ENCODE measurements at regions not wholly inside any gene's neighbourhood (a gene's known extent, or its start where the extent isn't known, plus 50 kb on each side); places are given as distances from the start of the nearest gene placed in this dataset.

DNA sequence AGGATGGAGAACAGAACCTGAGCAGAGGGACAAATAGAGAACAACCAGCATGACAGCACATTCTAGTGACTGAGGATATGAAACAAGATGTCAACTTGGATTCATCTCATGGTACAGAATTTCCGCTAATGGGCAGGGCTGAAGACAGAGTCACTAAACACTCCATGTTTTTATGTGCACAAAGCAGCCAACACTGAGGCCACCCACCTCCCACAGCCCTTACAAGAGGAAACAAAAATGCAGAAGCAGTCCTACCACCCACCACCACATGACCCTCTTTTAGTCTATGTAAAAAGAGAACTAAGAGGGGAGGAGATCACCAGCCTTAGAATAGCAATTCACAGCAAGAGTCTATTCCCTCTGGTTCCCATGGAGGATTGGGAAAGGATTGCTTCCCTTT lies 131.4 kb upstream of the UBE2E2 start:
- no peak overlapping the region for H3K27ac ChIP-seq
- no peaks in the 10 kb centered on the region for H3K9me3 ChIP-seq
- in situ Hi-C loops (cut with MboI; ENCODE audit: low pct_ligation_motif_present in 1 of 4, low pct_unique_long_range_greater_than_20kb in 1 of 4, low sequenced_read_pairs in 3 of 4) (no loop called here), intact Hi-C loops (cut with DNase I; ENCODE audit: low total_unique reads) (no loop called here)
- WGBS, 2 donors (ENCODE audit: low coverage in 1 of 2): 86% methylated on average over 1 of the region's 1 CpG; no CpG with 5 or more reads in 1 of the 2 donors
- H3K27me3 ChIP-seq: no peaks in the 10 kb centered on the region
- H3K36me3 ChIP-seq: no peaks in the 10 kb centered on the region
- TF ChIP-seq, protein P1, sequence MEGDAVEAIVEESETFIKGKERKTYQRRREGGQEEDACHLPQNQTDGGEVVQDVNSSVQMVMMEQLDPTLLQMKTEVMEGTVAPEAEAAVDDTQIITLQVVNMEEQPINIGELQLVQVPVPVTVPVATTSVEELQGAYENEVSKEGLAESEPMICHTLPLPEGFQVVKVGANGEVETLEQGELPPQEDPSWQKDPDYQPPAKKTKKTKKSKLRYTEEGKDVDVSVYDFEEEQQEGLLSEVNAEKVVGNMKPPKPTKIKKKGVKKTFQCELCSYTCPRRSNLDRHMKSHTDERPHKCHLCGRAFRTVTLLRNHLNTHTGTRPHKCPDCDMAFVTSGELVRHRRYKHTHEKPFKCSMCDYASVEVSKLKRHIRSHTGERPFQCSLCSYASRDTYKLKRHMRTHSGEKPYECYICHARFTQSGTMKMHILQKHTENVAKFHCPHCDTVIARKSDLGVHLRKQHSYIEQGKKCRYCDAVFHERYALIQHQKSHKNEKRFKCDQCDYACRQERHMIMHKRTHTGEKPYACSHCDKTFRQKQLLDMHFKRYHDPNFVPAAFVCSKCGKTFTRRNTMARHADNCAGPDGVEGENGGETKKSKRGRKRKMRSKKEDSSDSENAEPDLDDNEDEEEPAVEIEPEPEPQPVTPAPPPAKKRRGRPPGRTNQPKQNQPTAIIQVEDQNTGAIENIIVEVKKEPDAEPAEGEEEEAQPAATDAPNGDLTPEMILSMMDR (IDR thresholded peaks at IDR 0.05): no peak
- no peak for TF ChIP-seq POLR2AphosphoS5 (IDR thresholded peaks at IDR 0.05)
- no peak for TF ChIP-seq POLR2A (IDR thresholded peaks at IDR 0.05)
- no peak for TF ChIP-seq EP300 (IDR thresholded peaks at IDR 0.05; ENCODE audit: low read depth)
- H3K4me1 ChIP-seq: peaks cover 0 to 7% (median 0%) of the 10 kb centered on the region in 4 donors
- H3K4me3 ChIP-seq: no peak overlapping the region
- DNase-seq: peak; percentile 14

DNA sequence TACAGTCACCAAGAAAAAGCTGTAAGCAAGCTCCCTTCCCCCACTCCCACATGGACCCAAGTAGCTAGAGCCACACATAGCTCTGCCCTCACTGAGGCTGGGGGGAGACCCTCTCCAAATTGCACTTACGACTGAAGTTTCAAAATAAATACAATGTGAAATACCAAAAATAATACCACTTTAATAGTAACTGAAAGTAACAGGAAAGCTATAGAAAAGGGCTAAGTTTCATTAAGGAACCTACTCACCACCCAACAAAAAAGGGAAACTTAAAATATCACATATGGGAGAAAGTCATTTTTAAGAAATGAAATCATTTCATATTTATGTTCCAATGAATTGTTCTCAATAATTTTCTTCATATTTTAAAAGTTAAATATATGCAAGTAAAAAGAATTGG lies 130.4 kb upstream of the UBE2E2 start:
- TF ChIP-seq POLR2A (IDR thresholded peaks at IDR 0.05) (no peak), POLR2AphosphoS5 (IDR thresholded peaks at IDR 0.05) (no peak), EP300 (IDR thresholded peaks at IDR 0.05; ENCODE audit: low read depth) (no peak)
- TF ChIP-seq, protein P1 (IDR thresholded peaks at IDR 0.05): no peak
- DNase-seq: no peak
- Histone ChIP-seq H3K4me1 (peaks cover 0 to 7% (median 0%) of the 10 kb centered on the region in 4 donors), H3K36me3 (no peaks in the 10 kb centered on the region), H3K4me3 (no peak overlapping the region), H3K27me3 (no peaks in the 10 kb centered on the region), H3K27ac (no peak overlapping the region), H3K9me3 (no peaks in the 10 kb centered on the region)
- in situ Hi-C loops (cut with MboI; ENCODE audit: low pct_ligation_motif_present in 1 of 4, low pct_unique_long_range_greater_than_20kb in 1 of 4, low sequenced_read_pairs in 3 of 4): no loop called here
- intact Hi-C loops (cut with DNase I; ENCODE audit: low total_unique reads): no loop called here
- 78 to 89% methylated on average over 1 of the region's 1 CpG for WGBS, 2 donors (ENCODE audit: low coverage in 1 of 2)

DNA sequence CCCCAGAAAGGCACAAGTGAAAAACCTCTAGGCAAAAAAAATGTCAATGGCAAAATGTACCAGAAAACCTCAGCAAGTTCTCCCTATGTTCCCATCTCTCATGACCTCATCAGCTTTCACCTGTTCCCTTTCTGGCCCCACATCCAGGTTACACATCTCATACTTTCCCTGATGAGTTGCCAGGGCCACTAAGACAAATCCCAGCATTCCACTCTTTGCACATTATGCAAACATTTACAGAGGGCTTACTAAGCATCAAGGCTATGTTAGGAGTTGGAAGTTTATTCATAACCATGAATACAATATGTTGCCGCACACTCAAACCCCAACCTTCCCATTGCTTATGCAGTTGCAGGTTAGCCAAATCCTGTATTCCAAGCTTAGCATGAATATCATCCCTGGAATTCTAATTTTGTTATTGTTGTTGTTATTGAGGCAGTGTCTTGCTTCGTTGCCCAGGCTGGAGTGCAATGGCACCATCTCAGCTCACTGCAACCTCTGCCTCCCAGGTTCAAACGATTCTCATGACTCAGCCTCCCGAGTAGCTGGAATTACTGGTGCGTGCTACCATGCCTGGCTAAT lies 129.3 kb upstream of the UBE2E2 start:
- 77% methylated on average over 5 of the region's 5 CpGs; no CpG with 5 or more reads in 1 of the 2 donors for WGBS, 2 donors (ENCODE audit: low coverage in 1 of 2)
- intact Hi-C loops (cut with DNase I; ENCODE audit: low total_unique reads): no loop called here
- TF ChIP-seq POLR2AphosphoS5 (IDR thresholded peaks at IDR 0.05) (no peak), POLR2A (IDR thresholded peaks at IDR 0.05) (no peak), EP300 (IDR thresholded peaks at IDR 0.05; ENCODE audit: low read depth) (no peak)
- TF ChIP-seq, protein P1 (IDR thresholded peaks at IDR 0.05): no peak

DNA sequence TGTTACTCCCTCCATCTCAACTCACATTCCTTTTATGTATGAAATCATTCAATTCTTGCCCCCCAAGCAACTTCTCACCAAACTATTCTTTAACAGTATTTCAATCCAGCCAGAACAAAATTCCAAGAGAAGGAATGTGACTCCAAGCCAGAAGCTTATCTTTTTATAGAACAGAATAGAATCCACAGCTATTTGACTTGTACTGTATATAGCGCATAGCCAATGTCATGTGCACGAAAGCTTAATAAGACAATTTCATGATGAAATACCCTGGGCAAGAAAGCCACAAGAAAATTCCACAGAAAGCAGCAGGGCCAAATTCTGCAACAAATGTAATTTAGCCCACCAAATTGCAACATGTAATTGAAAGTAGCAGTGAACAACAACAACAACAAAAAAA lies 127.6 kb upstream of the UBE2E2 start:
- Histone ChIP-seq H3K4me3 (no peak overlapping the region), H3K4me1 (peaks cover 0 to 10% (median 1%) of the 10 kb centered on the region in 4 donors), H3K36me3 (no peaks in the 10 kb centered on the region), H3K27ac (no peak overlapping the region), H3K27me3 (no peaks in the 10 kb centered on the region), H3K9me3 (no peaks in the 10 kb centered on the region)
- in situ Hi-C loops (cut with MboI; ENCODE audit: low pct_ligation_motif_present in 1 of 4, low pct_unique_long_range_greater_than_20kb in 1 of 4, low sequenced_read_pairs in 3 of 4): no loop called here
- WGBS, 2 donors (ENCODE audit: low coverage in 1 of 2): 66 to 71% methylated on average over 2 of the region's 2 CpGs
- intact Hi-C loops (cut with DNase I; ENCODE audit: low total_unique reads): no loop called here
- TF ChIP-seq, protein P1 (IDR thresholded peaks at IDR 0.05): no peak
- no peak for TF ChIP-seq EP300 (IDR thresholded peaks at IDR 0.05; ENCODE audit: low read depth)
- no peak for TF ChIP-seq POLR2A (IDR thresholded peaks at IDR 0.05)
- no peak for TF ChIP-seq POLR2AphosphoS5 (IDR thresholded peaks at IDR 0.05)
- no peak for DNase-seq

More for the DNA sequence above, 129.3 kb upstream of the UBE2E2 start:
- Histone ChIP-seq H3K27ac (no peak overlapping the region), H3K9me3 (no peaks in the 10 kb centered on the region), H3K36me3 (no peaks in the 10 kb centered on the region), H3K27me3 (no peaks in the 10 kb centered on the region), H3K4me3 (no peak overlapping the region), H3K4me1 (peaks cover 0 to under 1% (median 0%) of the 10 kb centered on the region in 4 donors)
- DNase-seq: no peak
- in situ Hi-C loops (cut with MboI; ENCODE audit: low pct_ligation_motif_present in 1 of 4, low pct_unique_long_range_greater_than_20kb in 1 of 4, low sequenced_read_pairs in 3 of 4): no loop called here
